ENCODE measurements at regions not wholly inside any gene's neighbourhood (a gene's known extent, or its start where the extent isn't known, plus 50 kb on each side); places are given as distances from the start of the nearest gene placed in this dataset.

DNA sequence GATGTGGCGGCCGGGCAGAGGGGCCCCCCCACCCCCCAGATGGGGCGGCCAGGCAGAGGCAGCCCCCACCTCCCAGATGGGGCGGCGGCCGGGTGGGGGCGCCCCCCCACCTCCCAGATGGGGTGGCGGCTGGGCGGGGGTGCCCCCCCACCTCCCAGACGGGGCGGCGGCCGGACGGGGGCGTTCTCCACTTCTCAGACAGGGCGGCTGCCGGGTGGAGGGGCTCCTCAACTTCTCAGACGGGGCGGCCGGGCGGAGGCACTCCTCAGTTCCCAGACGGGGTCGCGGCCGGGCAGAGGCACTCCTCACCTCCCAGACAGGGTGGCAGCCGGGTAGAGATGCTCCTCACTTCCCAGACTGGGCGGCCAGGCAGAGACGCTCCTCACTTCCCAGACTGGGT is 469.8 kb downstream of the PCNX1 start:
- H3K23ac ChIP-seq (ENCODE audit: low read length) = no peak overlapping the region
- no peak for DNase-seq
- no peak overlapping the region for H4K12ac ChIP-seq (ENCODE audit: low read depth, low read length)
- H3K14ac ChIP-seq (ENCODE audit: low read length) = no peak overlapping the region
- no CpG with 5 or more reads among the region's 28 CpGs for WGBS (ENCODE audit: extremely low coverage, insufficient coverage, insufficient read length)
- peaks cover 8% of the 10 kb centered on the region for H3K79me1 ChIP-seq (ENCODE audit: low read length)
- H3K79me2 ChIP-seq (ENCODE audit: control insufficient read depth, insufficient read depth, low read length, poor library complexity) = no peaks in the 10 kb centered on the region
- no peak overlapping the region for H3K4me3 ChIP-seq (ENCODE audit: low read depth, low read length)
- H3K4me1 ChIP-seq (ENCODE audit: control insufficient read depth in 1 of 2, insufficient read depth in 2 of 2, low read length in 2 of 2) = peaks cover 0 to 3% of the 10 kb centered on the region in 2 experiments
- no peak overlapping the region for H2BK120ac ChIP-seq (ENCODE audit: insufficient read depth, low read length, poor library complexity)
- H3K4me2 ChIP-seq (ENCODE audit: low read length) = no peak overlapping the region
- H3K9me3 ChIP-seq (ENCODE audit: insufficient read depth, low read depth, low read length) = peaks cover 8% of the 10 kb centered on the region
- H3K36me3 ChIP-seq (ENCODE audit: control insufficient read depth in 1 of 2, insufficient read depth in 2 of 2, low read length in 2 of 2) = peaks cover 0 to 6% of the 10 kb centered on the region in 2 experiments
- no peak overlapping the region for H4K91ac ChIP-seq (ENCODE audit: low read depth, low read length)
- no peak overlapping the region for H3K9ac ChIP-seq (ENCODE audit: low read length)
- H3K27me3 ChIP-seq (ENCODE audit: insufficient read depth, low read length) = no peaks in the 10 kb centered on the region
- H2AFZ ChIP-seq (ENCODE audit: insufficient read depth, low read length, poor library complexity) = no peak overlapping the region
- H3K4ac ChIP-seq (ENCODE audit: low read depth, low read length) = peak overlapping the region; percentile 46
- no peak overlapping the region for H3K27ac ChIP-seq (ENCODE audit: low read depth, low read length)
- H2BK5ac ChIP-seq (ENCODE audit: low read depth, low read length, poor library complexity) = no peak overlapping the region
- no peak overlapping the region for H2AK5ac ChIP-seq (ENCODE audit: low read length)
- H3K18ac ChIP-seq (ENCODE audit: low read length) = peak overlapping the region; percentile 15
- no peak overlapping the region for H4K8ac ChIP-seq (ENCODE audit: low read depth, low read length)
- H2BK12ac ChIP-seq (ENCODE audit: low read length) = no peak overlapping the region

DNA sequence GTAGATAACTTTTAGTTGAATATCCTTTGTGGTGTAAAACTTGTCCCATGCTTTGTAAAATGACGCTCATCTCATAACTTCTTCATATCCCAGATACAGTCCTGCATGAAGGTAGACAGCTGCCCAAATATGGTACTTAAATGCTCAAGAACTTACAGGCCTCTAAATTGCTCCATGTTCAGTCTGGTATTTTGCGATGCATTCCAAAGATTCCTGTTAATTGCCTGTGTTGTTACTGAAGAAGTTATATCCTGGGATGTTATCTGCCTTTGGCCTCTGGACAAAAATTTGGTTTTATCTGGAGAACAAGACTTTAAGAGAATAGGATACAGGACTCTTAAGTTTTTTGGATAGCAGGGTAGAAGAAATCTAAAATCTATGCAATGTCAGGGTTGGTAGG is 473.0 kb downstream of the PCNX1 start:
- Histone ChIP-seq H4K91ac (ENCODE audit: low read depth, low read length) (no peak overlapping the region), H3K9ac (ENCODE audit: low read length) (no peak overlapping the region), H2BK12ac (ENCODE audit: low read length) (no peak overlapping the region), H2BK120ac (ENCODE audit: insufficient read depth, low read length, poor library complexity) (no peak overlapping the region), H2BK5ac (ENCODE audit: low read depth, low read length, poor library complexity) (no peak overlapping the region), H3K4me3 (ENCODE audit: low read depth, low read length) (no peak overlapping the region), H2AFZ (ENCODE audit: insufficient read depth, low read length, poor library complexity) (no peak overlapping the region), H2AK5ac (ENCODE audit: low read length) (no peak overlapping the region), H3K9me3 (ENCODE audit: insufficient read depth, low read depth, low read length) (peaks cover 8% of the 10 kb centered on the region), H3K36me3 (ENCODE audit: control insufficient read depth in 1 of 2, insufficient read depth in 2 of 2, low read length in 2 of 2) (peaks cover 0 to 6% of the 10 kb centered on the region in 2 experiments), H3K79me2 (ENCODE audit: control insufficient read depth, insufficient read depth, low read length, poor library complexity) (no peaks in the 10 kb centered on the region), H3K4me1 (ENCODE audit: control insufficient read depth in 1 of 2, insufficient read depth in 2 of 2, low read length in 2 of 2) (peaks cover 6 to 9% of the 10 kb centered on the region in 2 experiments), H3K27ac (ENCODE audit: low read depth, low read length) (peak overlapping the region; percentile 90), H3K23ac (ENCODE audit: low read length) (no peak overlapping the region), H3K14ac (ENCODE audit: low read length) (no peak overlapping the region), H3K27me3 (ENCODE audit: insufficient read depth, low read length) (no peaks in the 10 kb centered on the region), H3K18ac (ENCODE audit: low read length) (no peak overlapping the region), H3K79me1 (ENCODE audit: low read length) (peaks cover 8% of the 10 kb centered on the region), H4K12ac (ENCODE audit: low read depth, low read length) (no peak overlapping the region), H4K8ac (ENCODE audit: low read depth, low read length) (no peak overlapping the region), H3K4ac (ENCODE audit: low read depth, low read length) (no peak overlapping the region), H3K4me2 (ENCODE audit: low read length) (no peak overlapping the region)
- peak; percentile 87 to 97 for DNase-seq
- no CpG with 5 or more reads among the region's 2 CpGs for WGBS (ENCODE audit: extremely low coverage, insufficient coverage, insufficient read length)

DNA sequence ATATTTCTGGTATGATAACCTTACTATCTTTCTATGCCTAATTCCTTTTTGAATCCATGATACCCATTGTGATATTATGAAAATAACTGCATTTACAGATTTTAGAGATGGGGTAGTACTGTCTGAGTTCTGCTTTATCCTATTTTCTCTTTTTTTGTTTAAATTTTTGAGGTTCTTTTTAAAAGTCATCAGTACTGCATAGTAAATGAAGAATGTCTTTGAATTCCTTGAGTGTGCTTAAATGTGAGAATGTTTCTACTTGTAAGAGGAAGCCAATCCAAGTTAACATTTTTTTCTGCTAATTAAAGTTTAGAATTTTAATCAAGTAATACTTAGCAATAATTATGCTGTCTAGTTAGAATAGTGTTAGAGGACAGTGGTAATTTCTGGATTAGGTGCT is 474.6 kb downstream of the PCNX1 start:
- H3K36me3 ChIP-seq (ENCODE audit: control insufficient read depth in 1 of 2, insufficient read depth in 2 of 2, low read length in 2 of 2) = peaks cover 0 to 6% of the 10 kb centered on the region in 2 experiments
- H2BK5ac ChIP-seq (ENCODE audit: low read depth, low read length, poor library complexity) = no peak overlapping the region
- no peaks in the 10 kb centered on the region for H3K27me3 ChIP-seq (ENCODE audit: insufficient read depth, low read length)
- H2BK120ac ChIP-seq (ENCODE audit: insufficient read depth, low read length, poor library complexity) = no peak overlapping the region
- H3K14ac ChIP-seq (ENCODE audit: low read length) = no peak overlapping the region
- no peak overlapping the region for H2AK5ac ChIP-seq (ENCODE audit: low read length)
- no peak overlapping the region for H3K4me2 ChIP-seq (ENCODE audit: low read length)
- H2BK12ac ChIP-seq (ENCODE audit: low read length) = no peak overlapping the region
- H4K12ac ChIP-seq (ENCODE audit: low read depth, low read length) = no peak overlapping the region
- DNase-seq = no peak
- H3K9me3 ChIP-seq (ENCODE audit: insufficient read depth, low read depth, low read length) = peaks cover 8% of the 10 kb centered on the region
- H4K91ac ChIP-seq (ENCODE audit: low read depth, low read length) = no peak overlapping the region
- no peak overlapping the region for H3K4ac ChIP-seq (ENCODE audit: low read depth, low read length)
- H3K27ac ChIP-seq (ENCODE audit: low read depth, low read length) = no peak overlapping the region
- H3K79me2 ChIP-seq (ENCODE audit: control insufficient read depth, insufficient read depth, low read length, poor library complexity) = no peaks in the 10 kb centered on the region
- H3K23ac ChIP-seq (ENCODE audit: low read length) = no peak overlapping the region
- H3K9ac ChIP-seq (ENCODE audit: low read length) = no peak overlapping the region
- peaks cover 8% of the 10 kb centered on the region for H3K79me1 ChIP-seq (ENCODE audit: low read length)
- no peak overlapping the region for H2AFZ ChIP-seq (ENCODE audit: insufficient read depth, low read length, poor library complexity)
- H3K4me1 ChIP-seq (ENCODE audit: control insufficient read depth in 1 of 2, insufficient read depth in 2 of 2, low read length in 2 of 2) = peaks cover 6 to 9% of the 10 kb centered on the region in 2 experiments
- H3K18ac ChIP-seq (ENCODE audit: low read length) = no peak overlapping the region
- no peak overlapping the region for H3K4me3 ChIP-seq (ENCODE audit: low read depth, low read length)
- no peak overlapping the region for H4K8ac ChIP-seq (ENCODE audit: low read depth, low read length)

DNA sequence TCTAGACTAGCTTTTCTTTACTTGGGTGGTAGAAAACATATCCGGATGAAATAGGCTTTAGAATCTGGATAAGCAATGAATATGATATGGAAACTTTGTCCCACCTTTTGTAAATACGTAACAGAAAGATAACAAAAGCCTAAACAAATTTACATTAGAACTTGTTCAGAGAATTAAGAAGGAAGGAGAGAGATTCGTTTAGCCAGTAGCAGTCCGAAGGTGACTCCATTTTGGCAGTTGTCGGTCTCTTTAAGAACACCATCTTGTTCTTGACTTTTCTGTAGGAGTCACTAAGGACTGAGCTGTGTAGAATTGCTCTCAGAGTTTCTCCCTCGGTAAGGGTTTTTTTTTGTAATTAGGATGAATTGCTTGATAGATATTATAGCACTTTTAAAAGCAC is 475.1 kb downstream of the PCNX1 start:
- H3K9me3 ChIP-seq (ENCODE audit: insufficient read depth, low read depth, low read length) = peaks cover 3% of the 10 kb centered on the region
- no peak overlapping the region for H2BK120ac ChIP-seq (ENCODE audit: insufficient read depth, low read length, poor library complexity)
- no peak overlapping the region for H4K8ac ChIP-seq (ENCODE audit: low read depth, low read length)
- H3K27ac ChIP-seq (ENCODE audit: low read depth, low read length) = no peak overlapping the region
- no peak overlapping the region for H4K12ac ChIP-seq (ENCODE audit: low read depth, low read length)
- peaks cover 8% of the 10 kb centered on the region for H3K79me1 ChIP-seq (ENCODE audit: low read length)
- no peak overlapping the region for H2AFZ ChIP-seq (ENCODE audit: insufficient read depth, low read length, poor library complexity)
- no peak overlapping the region for H3K14ac ChIP-seq (ENCODE audit: low read length)
- no peak overlapping the region for H3K18ac ChIP-seq (ENCODE audit: low read length)
- no peaks in the 10 kb centered on the region for H3K79me2 ChIP-seq (ENCODE audit: control insufficient read depth, insufficient read depth, low read length, poor library complexity)
- no peak overlapping the region for H3K4me2 ChIP-seq (ENCODE audit: low read length)
- no peak overlapping the region for H3K9ac ChIP-seq (ENCODE audit: low read length)
- no CpG with 5 or more reads among the region's 6 CpGs for WGBS (ENCODE audit: extremely low coverage, insufficient coverage, insufficient read length)
- H2BK5ac ChIP-seq (ENCODE audit: low read depth, low read length, poor library complexity) = no peak overlapping the region
- H3K4ac ChIP-seq (ENCODE audit: low read depth, low read length) = no peak overlapping the region
- H3K27me3 ChIP-seq (ENCODE audit: insufficient read depth, low read length) = no peaks in the 10 kb centered on the region
- no peak overlapping the region for H4K91ac ChIP-seq (ENCODE audit: low read depth, low read length)
- no peak overlapping the region for H2BK12ac ChIP-seq (ENCODE audit: low read length)
- H3K23ac ChIP-seq (ENCODE audit: low read length) = no peak overlapping the region
- no peak overlapping the region for H2AK5ac ChIP-seq (ENCODE audit: low read length)
- peaks cover 6 to 9% of the 10 kb centered on the region in 2 experiments for H3K4me1 ChIP-seq (ENCODE audit: control insufficient read depth in 1 of 2, insufficient read depth in 2 of 2, low read length in 2 of 2)
- no peak overlapping the region for H3K4me3 ChIP-seq (ENCODE audit: low read depth, low read length)
- no peak for DNase-seq
- H3K36me3 ChIP-seq (ENCODE audit: control insufficient read depth in 1 of 2, insufficient read depth in 2 of 2, low read length in 2 of 2) = peaks cover 0 to 3% of the 10 kb centered on the region in 2 experiments
